Stimulated activated CD8-positive, alpha-beta memory T cell treated with anti-CD3 and anti-CD28 coated beads, Interleukin-7, amount 100 ng/mL, for 4 hours (primary cell): ENCODE measurements at regions not wholly inside any gene's neighbourhood (a gene's known extent, or its start where the extent isn't known, plus 50 kb on each side); places are given as distances from the start of the nearest gene placed in this dataset.
"Not testable (repeated sequence)": the region's sequence is repeated elsewhere in the genome, so short reads cannot be mapped to it uniquely, and the experiment has no call there.

ENCODE experiments used
- DNase-seq, 2 donors: peaks; one replicate each; pipeline ENCODE4 v3.0.0-alpha.2; 2020; ENCODE audit warnings: low read depth in 2 of 2

- not testable (repeated sequence) for DNase-seq
These were observed 97.5 kb upstream of the TRIM2 start for GRCh38 chr4:153106736-153107135.

- no peak for DNase-seq
These were observed 97.0 kb upstream of the TRIM2 start for GRCh38 chr4:153107246-153107645.

GRCh38 chr4:153109296-153109849 is 94.9 kb upstream of the TRIM2 start:
- DNase-seq: no peak

GRCh38 chr4:153110739-153111138 is 93.5 kb upstream of the TRIM2 start:
- no peak for DNase-seq

GRCh38 chr4:153111426-153112040 is 92.7 kb upstream of the TRIM2 start:
- no peak for DNase-seq

GRCh38 chr4:153112041-153112441 is 92.2 kb upstream of the TRIM2 start:
- peak in 1 of 2 donors; percentile 19 for DNase-seq

- DNase-seq: no peak
These were observed 91.0 kb upstream of the TRIM2 start for GRCh38 chr4:153113061-153113837.

GRCh38 chr4:153113838-153114105 is 90.5 kb upstream of the TRIM2 start:
- DNase-seq: no peak

GRCh38 chr4:153114771-153115321 is 89.4 kb upstream of the TRIM2 start:
- DNase-seq: peak; percentile 21 to 41

- peak; percentile 64 to 72 for DNase-seq
These were observed 88.6 kb upstream of the TRIM2 start for GRCh38 chr4:153115322-153116290.

GRCh38 chr4:153116291-153116680 is 88.0 kb upstream of the TRIM2 start:
- DNase-seq: no peak

- DNase-seq: no peak
These were observed 87.4 kb upstream of the TRIM2 start for GRCh38 chr4:153116801-153117200.

- no peak for DNase-seq
These were observed 86.7 kb upstream of the TRIM2 start for GRCh38 chr4:153117554-153117953.

GRCh38 chr4:153119626-153120025 is 84.6 kb upstream of the TRIM2 start:
- no peak for DNase-seq

- no peak for DNase-seq
These were observed 84.0 kb upstream of the TRIM2 start for GRCh38 chr4:153120235-153120634.

GRCh38 chr4:153122855-153123254 is 81.4 kb upstream of the TRIM2 start:
- no peak for DNase-seq

GRCh38 chr4:153126137-153126536 is 78.1 kb upstream of the TRIM2 start:
- DNase-seq: no peak

- DNase-seq: peak; percentile 63 to 74
These were observed 76.3 kb upstream of the TRIM2 start for GRCh38 chr4:153127760-153128494.

GRCh38 chr4:153131596-153131995 is 72.6 kb upstream of the TRIM2 start:
- DNase-seq: no peak

GRCh38 chr4:153137159-153137558 is 67.1 kb upstream of the TRIM2 start:
- no peak for DNase-seq
